GM19043 (cell line): ENCODE measurements at regions not wholly inside any gene's neighbourhood (a gene's known extent, or its start where the extent isn't known, plus 50 kb on each side); places are given as distances from the start of the nearest gene placed in this dataset.

ENCODE experiments used
- ATAC-seq: cut with Tn5 transposase; IDR thresholded peaks from one replicate; pipeline ENCODE4 v1.9.1; 2021; ENCODE audit warnings: low read depth; ENCODE audit not compliant: unreplicated experiment

GRCh38 chr16:64008131-64008530 is 1113.7 kb downstream of the CDH11 start:
- no peak for ATAC-seq

GRCh38 chr16:64004116-64004515 is 1117.7 kb downstream of the CDH11 start:
- no peak for ATAC-seq

- no peak for ATAC-seq
These were observed 1126.8 kb downstream of the CDH11 start for GRCh38 chr16:63995025-63995424.

GRCh38 chr16:63983401-63983800 is 1138.5 kb downstream of the CDH11 start:
- ATAC-seq = no peak

GRCh38 chr16:63982741-63983140 is 1139.1 kb downstream of the CDH11 start:
- ATAC-seq = no peak

GRCh38 chr16:63982110-63982509 is 1139.8 kb downstream of the CDH11 start:
- ATAC-seq = no peak

GRCh38 chr16:63981639-63982038 is 1140.2 kb downstream of the CDH11 start:
- ATAC-seq = no peak

GRCh38 chr16:63980763-63981162 is 1141.1 kb downstream of the CDH11 start:
- no peak for ATAC-seq

- ATAC-seq = no peak
These were observed 1143.6 kb downstream of the CDH11 start for GRCh38 chr16:63978240-63978639.

- ATAC-seq = no peak
These were observed 1145.5 kb downstream of the CDH11 start for GRCh38 chr16:63976345-63976744.

- no peak for ATAC-seq
These were observed 1146.2 kb downstream of the CDH11 start for GRCh38 chr16:63975669-63976068.

- no peak for ATAC-seq
These were observed 1153.9 kb downstream of the CDH11 start for GRCh38 chr16:63967966-63968365.

GRCh38 chr16:63960321-63960720 is 1161.5 kb downstream of the CDH11 start:
- ATAC-seq = no peak

- no peak for ATAC-seq
These were observed 1174.8 kb downstream of the CDH11 start for GRCh38 chr16:63947022-63947421.

- no peak for ATAC-seq
These were observed 1176.1 kb downstream of the CDH11 start for GRCh38 chr16:63945806-63946205.

- ATAC-seq = no peak
These were observed 1178.3 kb downstream of the CDH11 start for GRCh38 chr16:63943566-63943965.

- no peak for ATAC-seq
These were observed 1183.2 kb downstream of the CDH11 start for GRCh38 chr16:63938661-63939060.

- ATAC-seq = no peak
These were observed 1188.0 kb downstream of the CDH11 start for GRCh38 chr16:63933841-63934240.

- no peak for ATAC-seq
These were observed 1193.4 kb downstream of the CDH11 start for GRCh38 chr16:63928421-63928820.

- ATAC-seq = no peak
These were observed 1196.6 kb downstream of the CDH11 start for GRCh38 chr16:63925221-63925620.

GRCh38 chr16:63922560-63922959 is 1199.3 kb downstream of the CDH11 start:
- ATAC-seq = no peak

GRCh38 chr16:63921737-63922295 is 1200.0 kb downstream of the CDH11 start:
- ATAC-seq = no peak

GRCh38 chr16:63913290-63913689 is 1208.6 kb downstream of the CDH11 start:
- no peak for ATAC-seq
